ENCODE measurements at regions not wholly inside any gene's neighbourhood (a gene's known extent, or its start where the extent isn't known, plus 50 kb on each side); places are given as distances from the start of the nearest gene placed in this dataset.

GRCh38 chr3:118577055-118577777 lies 457.4 kb downstream of the IGSF11 start:
- no peak for DNase-seq

GRCh38 chr3:118578559-118578958 lies 456.1 kb downstream of the IGSF11 start:
- Histone ChIP-seq H3K27ac (ENCODE audit: low read depth in 2 of 2, low read length in 1 of 2) (no peak overlapping the region), H3F3A (replicated peaks; ENCODE audit: insufficient read depth) (no peaks in the 10 kb centered on the region), H3K4me3 (ENCODE audit: low read depth in 2 of 2, low read length in 1 of 2) (no peak overlapping the region), H3K9ac (no peak overlapping the region), H2AFZ (ENCODE audit: low read depth) (no peak overlapping the region), H3K36me3 (replicated peaks in 1 of 2; ENCODE audit: control insufficient read depth in 1 of 2, insufficient read depth in 2 of 2, low read length in 1 of 2) (no peaks in the 10 kb centered on the region), H3K4me2 (no peak overlapping the region), H3K27me3 (ENCODE audit: insufficient read depth) (no peaks in the 10 kb centered on the region), H3K9me2 (no peaks in the 10 kb centered on the region), H3K79me2 (ENCODE audit: insufficient read depth) (no peaks in the 10 kb centered on the region), H3K9me3 (no peaks in the 10 kb centered on the region), H3K4me1 (ENCODE audit: control insufficient read depth in 1 of 2, insufficient read depth in 2 of 2, low read depth in 1 of 2, low read length in 1 of 2) (no peaks in the 10 kb centered on the region), H4K20me1 (ENCODE audit: insufficient read depth) (no peaks in the 10 kb centered on the region)
- no peak for DNase-seq
- TF ChIP-seq PBX3 (IDR thresholded peaks at IDR 0.05) (no peak), NRF1 (IDR thresholded peaks at IDR 0.05; ENCODE audit: low read depth, low read length) (no peak), MAX (IDR thresholded peaks at IDR 0.05; ENCODE audit: low read depth) (no peak), GABPA (IDR thresholded peaks at IDR 0.05; ENCODE audit: low read depth) (no peak), MEF2A (IDR thresholded peaks at IDR 0.05; ENCODE audit: borderline replicate concordance, low read depth) (no peak), ELF1 (IDR thresholded peaks at IDR 0.05) (no peak), CHD2 (IDR thresholded peaks at IDR 0.05; ENCODE audit: low read length, partially characterized antibody) (no peak), GATA2 (CRISPR knock-in tag; IDR thresholded peaks at IDR 0.05) (no peak), MXI1 (IDR thresholded peaks at IDR 0.05; ENCODE audit: low read depth, low read length) (no peak), ZBTB33 (IDR thresholded peaks at IDR 0.05; ENCODE audit: borderline replicate concordance, low read depth) (no peak), IRF3 (IDR thresholded peaks at IDR 0.05; ENCODE audit: low read depth, low read length) (no peak), EP300 (IDR thresholded peaks at IDR 0.05; ENCODE audit: borderline replicate concordance in 1 of 2, low read depth in 1 of 2, low read length in 1 of 2) (no peak), POLR2AphosphoS5 (IDR thresholded peaks at IDR 0.05; ENCODE audit: low read depth, low read length) (no peak), SMC3 (IDR thresholded peaks at IDR 0.05; ENCODE audit: low read depth, low read length) (no peak), RXRA (IDR thresholded peaks at IDR 0.05; ENCODE audit: borderline replicate concordance, low read depth) (no peak)
- 49% methylated on average over 6 of the region's 6 CpGs for WGBS (ENCODE audit: low lambda C conversion rate)
- POLR2A ChIA-PET: no interaction called here
- CTCF ChIA-PET: no interaction called here

More at GRCh38 chr3:118577055-118577777, 457.4 kb downstream of the IGSF11 start:
- Histone ChIP-seq H3K9me2 (no peaks in the 10 kb centered on the region), H3K4me1 (ENCODE audit: control insufficient read depth in 1 of 2, insufficient read depth in 2 of 2, low read depth in 1 of 2, low read length in 1 of 2) (no peaks in the 10 kb centered on the region), H3K9me3 (no peaks in the 10 kb centered on the region), H3K27ac (ENCODE audit: low read depth in 2 of 2, low read length in 1 of 2) (no peak overlapping the region), H3K9ac (no peak overlapping the region), H3K27me3 (ENCODE audit: insufficient read depth) (no peaks in the 10 kb centered on the region), H3K4me3 (ENCODE audit: low read depth in 2 of 2, low read length in 1 of 2) (no peak overlapping the region), H3K36me3 (replicated peaks in 1 of 2; ENCODE audit: control insufficient read depth in 1 of 2, insufficient read depth in 2 of 2, low read length in 1 of 2) (no peaks in the 10 kb centered on the region), H3K4me2 (no peak overlapping the region), H4K20me1 (ENCODE audit: insufficient read depth) (no peaks in the 10 kb centered on the region), H2AFZ (ENCODE audit: low read depth) (no peak overlapping the region), H3F3A (replicated peaks; ENCODE audit: insufficient read depth) (no peaks in the 10 kb centered on the region), H3K79me2 (ENCODE audit: insufficient read depth) (no peaks in the 10 kb centered on the region)
- POLR2A ChIA-PET: no interaction called here
- TF ChIP-seq USF1 (IDR thresholded peaks at IDR 0.05; ENCODE audit: borderline replicate concordance, low read depth): no peak
- TF ChIP-seq NFIC (IDR thresholded peaks at IDR 0.05; ENCODE audit: borderline replicate concordance): no peak
- no peak for TF ChIP-seq RCOR1 (IDR thresholded peaks at IDR 0.05; ENCODE audit: low read length)
- TF ChIP-seq YY1 (IDR thresholded peaks at IDR 0.05; ENCODE audit: low read depth): no peak
- no peak for TF ChIP-seq MXI1 (IDR thresholded peaks at IDR 0.05; ENCODE audit: low read depth, low read length)
- CTCF ChIA-PET: no interaction called here
- WGBS (ENCODE audit: low lambda C conversion rate): 35% methylated on average over 3 of the region's 3 CpGs
